H7 (cell line): ENCODE measurements at regions not wholly inside any gene's neighbourhood (a gene's known extent, or its start where the extent isn't known, plus 50 kb on each side); places are given as distances from the start of the nearest gene placed in this dataset.

Experiments used
- DNase-seq: peaks from one replicate; pipeline ENCODE4 v3.0.0; 2012
- H3K27me3 ChIP-seq: 2 replicates; pipeline ENCODE4 v1.6.0; 2011; ENCODE audit warnings: mild to moderate bottlenecking, low read length; ENCODE audit not compliant: control insufficient read depth, insufficient read depth
- H3K36me3 ChIP-seq: replicated peaks from 2 replicates; pipeline ENCODE4 v1.5.1; 2011; ENCODE audit warnings: low read length; ENCODE audit not compliant: control insufficient read depth, insufficient read depth
- H3K4me3 ChIP-seq: 2 replicates; pipeline ENCODE4 v1.5.1; 2011; ENCODE audit warnings: low read depth, mild to moderate bottlenecking, control low read depth, low read length, moderate library complexity; ENCODE audit not compliant: insufficient read depth

GRCh38 chr5:12312343-12312742, 408.1 kb upstream of the CTNND2 start:
- Histone ChIP-seq H3K36me3 (no peaks in the 10 kb centered on the region), H3K27me3 (no peaks in the 10 kb centered on the region), H3K4me3 (no peak overlapping the region)
- no peak for DNase-seq

GRCh38 chr5:12294151-12294550, 389.9 kb upstream of the CTNND2 start:
- no peaks in the 10 kb centered on the region for H3K36me3 ChIP-seq
- H3K4me3 ChIP-seq, result no peak overlapping the region
- no peaks in the 10 kb centered on the region for H3K27me3 ChIP-seq
- no peak for DNase-seq

- Histone ChIP-seq H3K27me3 (no peaks in the 10 kb centered on the region), H3K4me3 (no peak overlapping the region), H3K36me3 (no peaks in the 10 kb centered on the region)
- no peak for DNase-seq
These were observed 388.5 kb upstream of the CTNND2 start for GRCh38 chr5:12292610-12293204.

- Histone ChIP-seq H3K27me3 (no peaks in the 10 kb centered on the region), H3K36me3 (no peaks in the 10 kb centered on the region), H3K4me3 (no peak overlapping the region)
- no peak for DNase-seq
These were observed 380.4 kb upstream of the CTNND2 start for GRCh38 chr5:12284604-12285003.

GRCh38 chr5:12277504-12278192, 373.4 kb upstream of the CTNND2 start:
- H3K4me3 ChIP-seq, result no peak overlapping the region
- H3K36me3 ChIP-seq, result no peaks in the 10 kb centered on the region
- no peaks in the 10 kb centered on the region for H3K27me3 ChIP-seq
- no peak for DNase-seq

GRCh38 chr5:12274236-12274635, 370.0 kb upstream of the CTNND2 start:
- DNase-seq, result no peak
- Histone ChIP-seq H3K4me3 (no peak overlapping the region), H3K36me3 (no peaks in the 10 kb centered on the region), H3K27me3 (no peaks in the 10 kb centered on the region)

GRCh38 chr5:12272389-12272788, 368.1 kb upstream of the CTNND2 start:
- H3K36me3 ChIP-seq, result no peaks in the 10 kb centered on the region
- DNase-seq, result peak; percentile 17
- H3K4me3 ChIP-seq, result no peak overlapping the region
- H3K27me3 ChIP-seq, result no peaks in the 10 kb centered on the region

GRCh38 chr5:12270914-12271313, 366.7 kb upstream of the CTNND2 start:
- Histone ChIP-seq H3K4me3 (no peak overlapping the region), H3K36me3 (no peaks in the 10 kb centered on the region), H3K27me3 (no peaks in the 10 kb centered on the region)
- DNase-seq, result no peak

GRCh38 chr5:12269164-12269563, 364.9 kb upstream of the CTNND2 start:
- Histone ChIP-seq H3K4me3 (no peak overlapping the region), H3K27me3 (no peaks in the 10 kb centered on the region), H3K36me3 (no peaks in the 10 kb centered on the region)
- no peak for DNase-seq

- H3K4me3 ChIP-seq, result no peak overlapping the region
- no peak for DNase-seq
- H3K27me3 ChIP-seq, result no peaks in the 10 kb centered on the region
- H3K36me3 ChIP-seq, result no peaks in the 10 kb centered on the region
These were observed 354.3 kb upstream of the CTNND2 start for GRCh38 chr5:12258549-12258948.

- DNase-seq, result no peak
- Histone ChIP-seq H3K27me3 (no peaks in the 10 kb centered on the region), H3K4me3 (no peak overlapping the region), H3K36me3 (no peaks in the 10 kb centered on the region)
These were observed 346.2 kb upstream of the CTNND2 start for GRCh38 chr5:12250454-12250853.

GRCh38 chr5:12248831-12249230, 344.6 kb upstream of the CTNND2 start:
- no peak for DNase-seq
- H3K27me3 ChIP-seq, result no peaks in the 10 kb centered on the region
- H3K36me3 ChIP-seq, result no peaks in the 10 kb centered on the region
- H3K4me3 ChIP-seq, result no peak overlapping the region

GRCh38 chr5:12246036-12246435, 341.8 kb upstream of the CTNND2 start:
- DNase-seq, result no peak

GRCh38 chr5:12245429-12245828, 341.2 kb upstream of the CTNND2 start:
- DNase-seq, result no peak
- Histone ChIP-seq H3K4me3 (no peak overlapping the region), H3K27me3 (peaks cover 8% of the 10 kb centered on the region), H3K36me3 (no peaks in the 10 kb centered on the region)

More at GRCh38 chr5:12246036-12246435, 341.8 kb upstream of the CTNND2 start:
- H3K36me3 ChIP-seq, result no peaks in the 10 kb centered on the region
- no peak overlapping the region for H3K4me3 ChIP-seq
- peaks cover 4% of the 10 kb centered on the region for H3K27me3 ChIP-seq

GRCh38 chr5:12242950-12243888, 339.0 kb upstream of the CTNND2 start:
- H3K36me3 ChIP-seq, result no peaks in the 10 kb centered on the region
- H3K4me3 ChIP-seq, result no peak overlapping the region
- H3K27me3 ChIP-seq, result peaks cover 29% of the 10 kb centered on the region
- DNase-seq, result no peak
